HEK293 (cell line): ENCODE measurements at regions not wholly inside any gene's neighbourhood (a gene's known extent, or its start where the extent isn't known, plus 50 kb on each side); places are given as distances from the start of the nearest gene placed in this dataset.

Source experiments
- CTCF ChIA-PET: fragments of 350-600 bp; formaldehyde crosslinking; extraction: SDS; loops from one replicate; lab custom pipeline; 2021; ENCODE audit warnings: antibody characterized with exemption; lab: Yijun Ruan, JAX
- POLR2A ChIA-PET: fragments of 300-600 bp; formaldehyde crosslinking; extraction: SDS; loops from one replicate; lab custom pipeline; 2020; ENCODE audit warnings: antibody characterized with exemption, inconsistent platforms; lab: Yijun Ruan, JAX
- H3K27ac ChIP-seq: fragments of 200-500 bp; sonication (Bioruptor generic); 2 replicates; pipeline ENCODE4 v1.5.1; 2014; ENCODE audit warnings: low read depth, low read length, control low read depth, inconsistent platforms; ENCODE audit errors: extremely low read depth
- H3K36me3 ChIP-seq, 2 experiments: fragments of 200-500 bp in 1 of 2; sonication (Bioruptor generic) in 1 of 2; 1 replicate in 1 of 2; 2 replicates in 1 of 2; pipeline ENCODE4 v1.5.1; 2014 to 2017; ENCODE audit warnings: inconsistent platforms in 2 of 2, low read length in 2 of 2; ENCODE audit not compliant: control insufficient read depth in 2 of 2, insufficient read depth in 1 of 2
- H3K4me1 ChIP-seq: fragments of 200-500 bp; sonication (Bioruptor generic); 2 replicates; pipeline ENCODE4 v1.5.1; 2014; ENCODE audit warnings: mild to moderate bottlenecking, low read length, inconsistent platforms; ENCODE audit not compliant: control insufficient read depth, insufficient read depth
- H3K4me3 ChIP-seq: 2 replicates; pipeline ENCODE4 v1.5.1; 2011; ENCODE audit warnings: low read depth, mild to moderate bottlenecking, control low read depth, low read length, moderate library complexity
- H3K9me3 ChIP-seq: fragments of 200-500 bp; sonication (Bioruptor generic); 2 replicates; pipeline ENCODE4 v1.5.1; 2014; ENCODE audit warnings: low read depth, low read length, inconsistent platforms; ENCODE audit not compliant: control insufficient read depth, insufficient read depth
- EGR2 ChIP-seq: fragments of 450-650 bp; formaldehyde crosslinking; IDR thresholded peaks from 2 replicates; pipeline ENCODE4 v1.5.1; 2016; ENCODE audit warnings: low read depth, missing biosample characterization, missing genetic modification characterization
- KLF16 ChIP-seq: fragments of 450-650 bp; formaldehyde crosslinking; IDR thresholded peaks from 2 replicates; pipeline ENCODE4 v1.5.1; 2017; ENCODE audit warnings: missing biosample characterization, missing genetic modification characterization
- KLF7 ChIP-seq: fragments of 450-650 bp; formaldehyde crosslinking; IDR thresholded peaks from 2 replicates; pipeline ENCODE4 v1.5.1; 2016; ENCODE audit warnings: missing biosample characterization, missing genetic modification characterization, borderline replicate concordance
- KLF8 ChIP-seq: fragments of 450-650 bp; formaldehyde crosslinking; IDR thresholded peaks from 2 replicates; pipeline ENCODE4 v1.5.1; 2016; ENCODE audit warnings: missing biosample characterization, missing genetic modification characterization
- MZF1 ChIP-seq: fragments of 450-650 bp; formaldehyde crosslinking; IDR thresholded peaks from 2 replicates; pipeline ENCODE4 v1.5.1; 2017; ENCODE audit warnings: missing biosample characterization, missing genetic modification characterization, borderline replicate concordance
- SETDB1 ChIP-seq: IDR thresholded peaks from one replicate; pipeline ENCODE4 v1.6.1; 2017; ENCODE audit warnings: mild to moderate bottlenecking, low read length, moderate library complexity, mixed read lengths; ENCODE audit not compliant: insufficient read length
- SP7 ChIP-seq: fragments of 450-650 bp; formaldehyde crosslinking; IDR thresholded peaks from 2 replicates; pipeline ENCODE4 v1.5.1; 2016; ENCODE audit warnings: missing biosample characterization, missing genetic modification characterization
- ZNF239 ChIP-seq: fragments of 450-650 bp; formaldehyde crosslinking; IDR thresholded peaks from 2 replicates; pipeline ENCODE4 v1.5.1; 2016; ENCODE audit warnings: missing biosample characterization, missing genetic modification characterization
- ZNF266 ChIP-seq: fragments of 450-650 bp; formaldehyde crosslinking; IDR thresholded peaks from 2 replicates; pipeline ENCODE4 v1.5.1; 2016; ENCODE audit warnings: missing biosample characterization, missing genetic modification characterization, low read depth
- ZNF274 ChIP-seq, 2 experiments: fragments of 200-500 bp in 1 of 2; fragments of 450-650 bp in 1 of 2; sonication (Bioruptor generic) in 1 of 2; formaldehyde crosslinking in 1 of 2; IDR thresholded peaks; 2 replicates each; pipeline versions ENCODE4 v1.5.1 to v1.6.1; 2014 to 2016; ENCODE audit warnings: borderline replicate concordance in 1 of 2, inconsistent platforms in 1 of 2, low read length in 1 of 2, missing biosample characterization in 1 of 2, missing genetic modification characterization in 1 of 2
- ZNF501 ChIP-seq: fragments of 450-650 bp; formaldehyde crosslinking; IDR thresholded peaks from 2 replicates; pipeline ENCODE4 v1.5.1; 2016; ENCODE audit warnings: missing biosample characterization, missing genetic modification characterization
- ZNF514 ChIP-seq: fragments of 450-650 bp; formaldehyde crosslinking; IDR thresholded peaks from 2 replicates; pipeline ENCODE4 v1.5.1; 2016; ENCODE audit warnings: missing biosample characterization, missing genetic modification characterization
- ZNF544 ChIP-seq: fragments of 450-650 bp; formaldehyde crosslinking; IDR thresholded peaks from 2 replicates; pipeline ENCODE4 v1.5.0; 2017; ENCODE audit warnings: missing biosample characterization, missing genetic modification characterization
- ZNF585B ChIP-seq: fragments of 450-650 bp; formaldehyde crosslinking; IDR thresholded peaks from 2 replicates; pipeline ENCODE4 v1.5.1; 2016; ENCODE audit warnings: missing biosample characterization, missing genetic modification characterization
- ZNF621 ChIP-seq: fragments of 450-650 bp; formaldehyde crosslinking; IDR thresholded peaks from 2 replicates; pipeline ENCODE4 v1.5.1; 2017; ENCODE audit warnings: missing biosample characterization, missing genetic modification characterization
- ZNF654 ChIP-seq: fragments of 450-650 bp; formaldehyde crosslinking; IDR thresholded peaks from 2 replicates; pipeline ENCODE4 v1.5.1; 2016; ENCODE audit warnings: low read depth, missing biosample characterization, missing genetic modification characterization
- ZNF658 ChIP-seq: fragments of 450-650 bp; formaldehyde crosslinking; IDR thresholded peaks from 2 replicates; pipeline ENCODE4; 2016; ENCODE audit warnings: missing biosample characterization, missing genetic modification characterization
- ZSCAN16 ChIP-seq: fragments of 450-650 bp; formaldehyde crosslinking; IDR thresholded peaks from 2 replicates; pipeline ENCODE4 v1.5.1; 2016; ENCODE audit warnings: missing biosample characterization, missing genetic modification characterization
- TF ChIP-seq, protein P1 (sequence below): fragments of 450-650 bp; IDR thresholded peaks from 2 replicates; pipeline ENCODE4 v1.5.1; 2018; ENCODE audit warnings: missing biosample characterization, missing genetic modification characterization
- TF ChIP-seq, protein P2 (sequence below): fragments of 450-650 bp; formaldehyde crosslinking; IDR thresholded peaks from 2 replicates; pipeline ENCODE4 v1.5.1; 2016; ENCODE audit warnings: missing biosample characterization, missing genetic modification characterization
- TF ChIP-seq, protein P3 (sequence below): fragments of 450-650 bp; formaldehyde crosslinking; IDR thresholded peaks from 2 replicates; pipeline ENCODE4 v1.5.1; 2016; ENCODE audit warnings: missing biosample characterization, missing genetic modification characterization
- TF ChIP-seq, protein P4 (sequence below): fragments of 450-650 bp; formaldehyde crosslinking; IDR thresholded peaks from 2 replicates; pipeline ENCODE4 v1.5.1; 2016; ENCODE audit warnings: missing biosample characterization, missing genetic modification characterization
- TF ChIP-seq, protein P5 (sequence below): fragments of 450-650 bp; formaldehyde crosslinking; IDR thresholded peaks from 2 replicates; pipeline ENCODE4 v1.5.1; 2016; ENCODE audit warnings: missing biosample characterization, missing genetic modification characterization
- TF ChIP-seq, protein P6 (sequence below): fragments of 450-650 bp; formaldehyde crosslinking; IDR thresholded peaks from 2 replicates; pipeline ENCODE4 v1.5.1; 2016; ENCODE audit warnings: missing biosample characterization, missing genetic modification characterization
- TF ChIP-seq, protein P7 (sequence below): fragments of 450-650 bp; formaldehyde crosslinking; IDR thresholded peaks from 2 replicates; pipeline ENCODE4 v1.5.1; 2017; ENCODE audit warnings: missing biosample characterization, missing genetic modification characterization

DNA sequence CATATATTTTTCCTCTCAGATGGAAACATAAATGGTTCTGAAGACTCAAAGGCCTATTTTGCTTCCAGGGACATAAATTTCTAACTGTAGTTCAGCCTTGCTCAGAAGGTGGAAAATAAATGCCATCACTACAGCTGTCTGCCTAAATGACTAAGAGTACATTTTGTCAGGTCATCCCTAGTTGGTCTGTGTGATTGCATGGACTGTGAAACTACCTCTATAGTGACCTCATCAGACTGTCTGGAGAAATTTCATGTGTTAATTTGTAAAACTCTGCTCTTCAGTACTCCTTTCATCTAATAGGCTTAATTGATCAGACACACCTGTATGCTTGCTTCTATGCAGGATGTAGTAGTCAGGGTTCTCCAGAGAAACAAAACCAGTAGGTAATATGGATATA lies 886.9 kb downstream of the AMY1C start (continued):
- TF ChIP-seq, protein P1, sequence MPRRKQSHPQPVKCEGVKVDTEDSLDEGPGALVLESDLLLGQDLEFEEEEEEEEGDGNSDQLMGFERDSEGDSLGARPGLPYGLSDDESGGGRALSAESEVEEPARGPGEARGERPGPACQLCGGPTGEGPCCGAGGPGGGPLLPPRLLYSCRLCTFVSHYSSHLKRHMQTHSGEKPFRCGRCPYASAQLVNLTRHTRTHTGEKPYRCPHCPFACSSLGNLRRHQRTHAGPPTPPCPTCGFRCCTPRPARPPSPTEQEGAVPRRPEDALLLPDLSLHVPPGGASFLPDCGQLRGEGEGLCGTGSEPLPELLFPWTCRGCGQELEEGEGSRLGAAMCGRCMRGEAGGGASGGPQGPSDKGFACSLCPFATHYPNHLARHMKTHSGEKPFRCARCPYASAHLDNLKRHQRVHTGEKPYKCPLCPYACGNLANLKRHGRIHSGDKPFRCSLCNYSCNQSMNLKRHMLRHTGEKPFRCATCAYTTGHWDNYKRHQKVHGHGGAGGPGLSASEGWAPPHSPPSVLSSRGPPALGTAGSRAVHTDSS (tag by site-specific recombination), result no peak
- TF ChIP-seq ZNF239 (no peak), MZF1 (no peak), ZNF654 (no peak), SP7 (tag by site-specific recombination) (no peak), SETDB1 (no peak), ZSCAN16 (no peak), ZNF501 (no peak), ZNF544 (no peak), KLF8 (no peak)
- TF ChIP-seq, protein P2, sequence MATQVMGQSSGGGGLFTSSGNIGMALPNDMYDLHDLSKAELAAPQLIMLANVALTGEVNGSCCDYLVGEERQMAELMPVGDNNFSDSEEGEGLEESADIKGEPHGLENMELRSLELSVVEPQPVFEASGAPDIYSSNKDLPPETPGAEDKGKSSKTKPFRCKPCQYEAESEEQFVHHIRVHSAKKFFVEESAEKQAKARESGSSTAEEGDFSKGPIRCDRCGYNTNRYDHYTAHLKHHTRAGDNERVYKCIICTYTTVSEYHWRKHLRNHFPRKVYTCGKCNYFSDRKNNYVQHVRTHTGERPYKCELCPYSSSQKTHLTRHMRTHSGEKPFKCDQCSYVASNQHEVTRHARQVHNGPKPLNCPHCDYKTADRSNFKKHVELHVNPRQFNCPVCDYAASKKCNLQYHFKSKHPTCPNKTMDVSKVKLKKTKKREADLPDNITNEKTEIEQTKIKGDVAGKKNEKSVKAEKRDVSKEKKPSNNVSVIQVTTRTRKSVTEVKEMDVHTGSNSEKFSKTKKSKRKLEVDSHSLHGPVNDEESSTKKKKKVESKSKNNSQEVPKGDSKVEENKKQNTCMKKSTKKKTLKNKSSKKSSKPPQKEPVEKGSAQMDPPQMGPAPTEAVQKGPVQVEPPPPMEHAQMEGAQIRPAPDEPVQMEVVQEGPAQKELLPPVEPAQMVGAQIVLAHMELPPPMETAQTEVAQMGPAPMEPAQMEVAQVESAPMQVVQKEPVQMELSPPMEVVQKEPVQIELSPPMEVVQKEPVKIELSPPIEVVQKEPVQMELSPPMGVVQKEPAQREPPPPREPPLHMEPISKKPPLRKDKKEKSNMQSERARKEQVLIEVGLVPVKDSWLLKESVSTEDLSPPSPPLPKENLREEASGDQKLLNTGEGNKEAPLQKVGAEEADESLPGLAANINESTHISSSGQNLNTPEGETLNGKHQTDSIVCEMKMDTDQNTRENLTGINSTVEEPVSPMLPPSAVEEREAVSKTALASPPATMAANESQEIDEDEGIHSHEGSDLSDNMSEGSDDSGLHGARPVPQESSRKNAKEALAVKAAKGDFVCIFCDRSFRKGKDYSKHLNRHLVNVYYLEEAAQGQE (tag by site-specific recombination), result no peak
- TF ChIP-seq, protein P3, sequence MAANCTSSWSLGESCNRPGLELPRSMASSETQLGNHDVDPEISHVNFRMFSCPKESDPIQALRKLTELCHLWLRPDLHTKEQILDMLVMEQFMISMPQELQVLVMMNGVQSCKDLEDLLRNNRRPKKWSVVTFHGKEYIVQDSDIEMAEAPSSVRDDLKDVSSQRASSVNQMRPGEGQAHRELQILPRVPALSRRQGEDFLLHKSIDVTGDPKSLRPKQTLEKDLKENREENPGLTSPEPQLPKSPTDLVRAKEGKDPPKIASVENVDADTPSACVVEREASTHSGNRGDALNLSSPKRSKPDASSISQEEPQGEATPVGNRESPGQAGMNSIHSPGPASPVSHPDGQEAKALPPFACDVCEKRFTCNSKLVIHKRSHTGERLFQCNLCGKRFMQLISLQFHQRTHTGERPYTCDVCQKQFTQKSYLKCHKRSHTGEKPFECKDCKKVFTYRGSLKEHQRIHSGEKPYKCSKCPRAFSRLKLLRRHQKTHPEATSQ, result no peak
- TF ChIP-seq, protein P4, sequence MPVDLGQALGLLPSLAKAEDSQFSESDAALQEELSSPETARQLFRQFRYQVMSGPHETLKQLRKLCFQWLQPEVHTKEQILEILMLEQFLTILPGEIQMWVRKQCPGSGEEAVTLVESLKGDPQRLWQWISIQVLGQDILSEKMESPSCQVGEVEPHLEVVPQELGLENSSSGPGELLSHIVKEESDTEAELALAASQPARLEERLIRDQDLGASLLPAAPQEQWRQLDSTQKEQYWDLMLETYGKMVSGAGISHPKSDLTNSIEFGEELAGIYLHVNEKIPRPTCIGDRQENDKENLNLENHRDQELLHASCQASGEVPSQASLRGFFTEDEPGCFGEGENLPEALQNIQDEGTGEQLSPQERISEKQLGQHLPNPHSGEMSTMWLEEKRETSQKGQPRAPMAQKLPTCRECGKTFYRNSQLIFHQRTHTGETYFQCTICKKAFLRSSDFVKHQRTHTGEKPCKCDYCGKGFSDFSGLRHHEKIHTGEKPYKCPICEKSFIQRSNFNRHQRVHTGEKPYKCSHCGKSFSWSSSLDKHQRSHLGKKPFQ (tag by site-specific recombination), result no peak

DNA sequence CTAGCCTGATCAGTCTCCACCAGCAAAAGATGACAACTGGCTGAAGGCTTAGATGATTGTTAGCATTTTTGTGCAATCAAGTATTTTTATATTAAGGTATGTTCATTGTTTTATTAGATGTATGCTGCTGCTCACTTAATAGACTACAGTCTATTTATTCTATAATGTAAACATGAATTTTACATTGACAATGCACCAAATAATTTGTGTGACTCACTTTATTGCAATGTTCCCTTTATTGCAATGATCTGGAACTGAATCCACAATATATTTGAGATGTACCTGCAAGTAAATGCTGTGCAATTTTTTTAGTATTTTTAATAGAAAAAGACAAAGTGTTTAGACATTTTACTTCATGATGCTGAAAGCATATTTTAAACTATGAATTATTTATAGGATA lies 896.5 kb downstream of the AMY1C start:
- Histone ChIP-seq H3K4me1 (no peaks in the 10 kb centered on the region), H3K36me3 (no peaks in the 10 kb centered on the region), H3K27ac (no peak overlapping the region), H3K9me3 (no peaks in the 10 kb centered on the region), H3K4me3 (no peak overlapping the region)
- POLR2A ChIA-PET, result no interaction called here
- CTCF ChIA-PET, result interaction anchor here (1.2 kb wide), 1 partner anchor 133 kb away, joined by 3 read pairs; no protein-coding TSS in a partner anchor
- TF ChIP-seq EGR2 (tag by site-specific recombination), result no peak
- TF ChIP-seq KLF7 (tag by site-specific recombination), result no peak
- no peak for TF ChIP-seq ZNF514
- no peak for TF ChIP-seq ZNF274 (IDR thresholded peaks at IDR 0.05; ENCODE audit: low read length)
- TF ChIP-seq ZNF274 (tag by site-specific recombination; IDR thresholded peaks at IDR 0.05; ENCODE audit: borderline replicate concordance), result no peak
- TF ChIP-seq KLF16, result no peak
- TF ChIP-seq, protein P5, sequence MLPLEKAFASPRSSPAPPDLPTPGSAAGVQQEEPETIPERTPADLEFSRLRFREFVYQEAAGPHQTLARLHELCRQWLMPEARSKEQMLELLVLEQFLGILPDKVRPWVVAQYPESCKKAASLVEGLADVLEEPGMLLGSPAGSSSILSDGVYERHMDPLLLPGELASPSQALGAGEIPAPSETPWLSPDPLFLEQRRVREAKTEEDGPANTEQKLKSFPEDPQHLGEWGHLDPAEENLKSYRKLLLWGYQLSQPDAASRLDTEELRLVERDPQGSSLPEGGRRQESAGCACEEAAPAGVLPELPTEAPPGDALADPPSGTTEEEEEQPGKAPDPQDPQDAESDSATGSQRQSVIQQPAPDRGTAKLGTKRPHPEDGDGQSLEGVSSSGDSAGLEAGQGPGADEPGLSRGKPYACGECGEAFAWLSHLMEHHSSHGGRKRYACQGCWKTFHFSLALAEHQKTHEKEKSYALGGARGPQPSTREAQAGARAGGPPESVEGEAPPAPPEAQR (tag by site-specific recombination), result no peak
- TF ChIP-seq, protein P6, sequence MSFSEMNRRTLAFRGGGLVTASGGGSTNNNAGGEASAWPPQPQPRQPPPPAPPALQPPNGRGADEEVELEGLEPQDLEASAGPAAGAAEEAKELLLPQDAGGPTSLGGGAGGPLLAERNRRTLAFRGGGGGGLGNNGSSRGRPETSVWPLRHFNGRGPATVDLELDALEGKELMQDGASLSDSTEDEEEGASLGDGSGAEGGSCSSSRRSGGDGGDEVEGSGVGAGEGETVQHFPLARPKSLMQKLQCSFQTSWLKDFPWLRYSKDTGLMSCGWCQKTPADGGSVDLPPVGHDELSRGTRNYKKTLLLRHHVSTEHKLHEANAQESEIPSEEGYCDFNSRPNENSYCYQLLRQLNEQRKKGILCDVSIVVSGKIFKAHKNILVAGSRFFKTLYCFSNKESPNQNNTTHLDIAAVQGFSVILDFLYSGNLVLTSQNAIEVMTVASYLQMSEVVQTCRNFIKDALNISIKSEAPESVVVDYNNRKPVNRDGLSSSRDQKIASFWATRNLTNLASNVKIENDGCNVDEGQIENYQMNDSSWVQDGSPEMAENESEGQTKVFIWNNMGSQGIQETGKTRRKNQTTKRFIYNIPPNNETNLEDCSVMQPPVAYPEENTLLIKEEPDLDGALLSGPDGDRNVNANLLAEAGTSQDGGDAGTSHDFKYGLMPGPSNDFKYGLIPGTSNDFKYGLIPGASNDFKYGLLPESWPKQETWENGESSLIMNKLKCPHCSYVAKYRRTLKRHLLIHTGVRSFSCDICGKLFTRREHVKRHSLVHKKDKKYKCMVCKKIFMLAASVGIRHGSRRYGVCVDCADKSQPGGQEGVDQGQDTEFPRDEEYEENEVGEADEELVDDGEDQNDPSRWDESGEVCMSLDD (tag by site-specific recombination), result no peak
- TF ChIP-seq, protein P7, sequence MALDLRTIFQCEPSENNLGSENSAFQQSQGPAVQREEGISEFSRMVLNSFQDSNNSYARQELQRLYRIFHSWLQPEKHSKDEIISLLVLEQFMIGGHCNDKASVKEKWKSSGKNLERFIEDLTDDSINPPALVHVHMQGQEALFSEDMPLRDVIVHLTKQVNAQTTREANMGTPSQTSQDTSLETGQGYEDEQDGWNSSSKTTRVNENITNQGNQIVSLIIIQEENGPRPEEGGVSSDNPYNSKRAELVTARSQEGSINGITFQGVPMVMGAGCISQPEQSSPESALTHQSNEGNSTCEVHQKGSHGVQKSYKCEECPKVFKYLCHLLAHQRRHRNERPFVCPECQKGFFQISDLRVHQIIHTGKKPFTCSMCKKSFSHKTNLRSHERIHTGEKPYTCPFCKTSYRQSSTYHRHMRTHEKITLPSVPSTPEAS (tag by site-specific recombination), result no peak
- no peak for TF ChIP-seq ZNF585B
- no peak for TF ChIP-seq ZNF239
- no peak for TF ChIP-seq ZNF266 (tag by site-specific recombination)
- no peak for TF ChIP-seq ZNF658 (tag by site-specific recombination)
- TF ChIP-seq ZNF621, result no peak
- no peak for TF ChIP-seq MZF1
